HEK293T (cell line): ENCODE measurements at regions not wholly inside any gene's neighbourhood (a gene's known extent, or its start where the extent isn't known, plus 50 kb on each side); places are given as distances from the start of the nearest gene placed in this dataset.

Source experiments
- CTCF ChIA-PET: fragments of 350-600 bp; formaldehyde crosslinking; extraction: SDS; loops from one replicate; lab custom pipeline; 2021; ENCODE audit warnings: antibody characterized with exemption, inconsistent platforms; lab: Yijun Ruan, JAX
- POLR2A ChIA-PET: fragments of 350-600 bp; formaldehyde crosslinking; extraction: SDS; loops from one replicate; lab custom pipeline; 2020; ENCODE audit warnings: antibody characterized with exemption, inconsistent platforms; lab: Yijun Ruan, JAX
- DNase-seq: peaks from one replicate; pipeline ENCODE4 v3.0.0; 2012; ENCODE audit warnings: mixed read lengths; ENCODE audit errors: extremely low spot score
- ARNT ChIP-seq: fragments of 450-650 bp; IDR thresholded peaks from 2 replicates; pipeline ENCODE4 v1.6.1; 2017; ENCODE audit warnings: mild to moderate bottlenecking
- BHLHE40 ChIP-seq: fragments of 450-650 bp; IDR thresholded peaks from 2 replicates; pipeline ENCODE4 v1.6.1; 2016; ENCODE audit warnings: mild to moderate bottlenecking, moderate library complexity, borderline replicate concordance
- CTBP1 ChIP-seq: fragments of 450-650 bp; IDR thresholded peaks from 2 replicates; pipeline ENCODE4 v1.6.1; 2016; ENCODE audit warnings: borderline replicate concordance
- ELF4 ChIP-seq: fragments of 450-650 bp; IDR thresholded peaks from 2 replicates; pipeline ENCODE4 v1.6.1; 2017; ENCODE audit warnings: antibody characterized with exemption
- FOXA1 ChIP-seq: fragments of 450-650 bp; IDR thresholded peaks from 2 replicates; pipeline ENCODE4 v1.6.1; 2016; ENCODE audit warnings: mild to moderate bottlenecking
- FOXK2 ChIP-seq: fragments of 450-650 bp; IDR thresholded peaks from 2 replicates; pipeline ENCODE4 v1.6.1; 2016; ENCODE audit warnings: mild to moderate bottlenecking
- FOXM1 ChIP-seq: fragments of 450-650 bp; IDR thresholded peaks from 2 replicates; pipeline ENCODE4 v1.6.1; 2017; ENCODE audit warnings: mild to moderate bottlenecking, borderline replicate concordance
- HDGF ChIP-seq: fragments of 450-650 bp; IDR thresholded peaks from 2 replicates; pipeline ENCODE4 v1.6.1; 2017; ENCODE audit warnings: antibody characterized with exemption, borderline replicate concordance
- L3MBTL2 ChIP-seq: fragments of 450-650 bp; conservative IDR thresholded peaks from 2 replicates; pipeline ENCODE4 v1.6.1; 2016; ENCODE audit warnings: mild to moderate bottlenecking
- LEF1 ChIP-seq: fragments of 450-650 bp; IDR thresholded peaks from 2 replicates; pipeline ENCODE4 v1.6.1; 2017; ENCODE audit warnings: mild to moderate bottlenecking, borderline replicate concordance
- NFRKB ChIP-seq: fragments of 450-650 bp; IDR thresholded peaks from 2 replicates; pipeline ENCODE4 v1.6.1; 2016; ENCODE audit warnings: mild to moderate bottlenecking, moderate library complexity
- SP1 ChIP-seq: fragments of 450-650 bp; IDR thresholded peaks from 2 replicates; pipeline ENCODE4 v1.6.1; 2017
- SUZ12 ChIP-seq: fragments of 450-650 bp; IDR thresholded peaks from 2 replicates; pipeline ENCODE4 v1.6.1; 2016; ENCODE audit warnings: mild to moderate bottlenecking
- TARDBP ChIP-seq: fragments of 450-650 bp; IDR thresholded peaks from 2 replicates; pipeline ENCODE4 v1.6.1; 2016
- ZNF384 ChIP-seq: fragments of 450-650 bp; IDR thresholded peaks from 2 replicates; pipeline ENCODE4 v1.6.1; 2016
- TF ChIP-seq, protein P1 (sequence below): fragments of 450-650 bp; IDR thresholded peaks from 2 replicates; pipeline ENCODE4 v1.6.1; 2016

DNA sequence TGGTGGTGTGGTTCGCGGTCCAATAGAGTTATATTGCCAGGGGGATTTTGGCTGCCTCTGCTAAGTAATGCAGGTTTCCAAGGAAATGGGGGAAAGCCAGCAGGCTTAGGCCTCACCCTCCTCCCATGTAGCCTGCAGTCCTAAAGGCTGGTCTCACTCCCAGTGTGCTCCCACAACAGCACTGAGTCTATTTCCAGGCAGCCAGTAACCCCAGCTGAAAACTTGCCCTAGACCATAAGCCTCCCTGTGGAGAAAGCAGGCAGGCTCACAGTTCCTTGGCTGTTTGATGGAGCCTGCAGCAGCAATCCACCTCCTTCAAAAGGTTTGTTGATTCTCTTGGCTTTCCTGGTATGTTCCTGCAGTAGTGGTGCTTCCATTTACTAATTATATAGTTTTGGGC is 220.0 kb upstream of the ZNF804B start:
- DNase-seq, result no peak
- CTCF ChIA-PET, result no interaction called here
- POLR2A ChIA-PET, result no interaction called here
- TF ChIP-seq FOXK2 (no peak), ZNF384 (no peak), FOXM1 (no peak), LEF1 (no peak), ARNT (no peak), FOXA1 (no peak), BHLHE40 (no peak), HDGF (no peak), SP1 (no peak), ELF4 (no peak), L3MBTL2 (no peak)
- TF ChIP-seq, protein P1, sequence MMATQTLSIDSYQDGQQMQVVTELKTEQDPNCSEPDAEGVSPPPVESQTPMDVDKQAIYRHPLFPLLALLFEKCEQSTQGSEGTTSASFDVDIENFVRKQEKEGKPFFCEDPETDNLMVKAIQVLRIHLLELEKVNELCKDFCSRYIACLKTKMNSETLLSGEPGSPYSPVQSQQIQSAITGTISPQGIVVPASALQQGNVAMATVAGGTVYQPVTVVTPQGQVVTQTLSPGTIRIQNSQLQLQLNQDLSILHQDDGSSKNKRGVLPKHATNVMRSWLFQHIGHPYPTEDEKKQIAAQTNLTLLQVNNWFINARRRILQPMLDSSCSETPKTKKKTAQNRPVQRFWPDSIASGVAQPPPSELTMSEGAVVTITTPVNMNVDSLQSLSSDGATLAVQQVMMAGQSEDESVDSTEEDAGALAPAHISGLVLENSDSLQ, result no peak

DNA sequence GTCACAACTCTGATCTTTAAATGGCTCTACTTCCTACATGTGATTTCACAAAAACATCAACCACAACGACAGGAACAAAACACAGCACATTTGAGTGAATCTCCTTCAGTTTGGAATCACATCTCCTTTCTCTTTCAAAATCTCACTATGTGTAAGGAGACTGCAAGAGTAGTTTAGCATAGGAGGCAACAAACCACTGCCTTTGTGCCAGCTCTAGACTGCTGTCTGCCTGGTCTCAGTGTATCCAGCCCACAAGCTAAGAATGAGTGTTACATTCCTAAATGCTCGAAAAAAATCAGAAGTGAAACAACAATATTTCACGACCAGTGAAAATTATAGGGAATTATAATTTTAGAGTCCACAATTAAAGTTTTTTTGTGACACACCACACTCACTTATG is 217.0 kb upstream of the STEAP4 start:
- DNase-seq, result no peak
- CTCF ChIA-PET, result no interaction called here
- TF ChIP-seq, protein P1, result no peak
- TF ChIP-seq FOXM1, result no peak
- no peak for TF ChIP-seq ARNT
- TF ChIP-seq CTBP1, result no peak
- TF ChIP-seq TARDBP, result no peak
- no peak for TF ChIP-seq SUZ12
- POLR2A ChIA-PET, result no interaction called here

DNA sequence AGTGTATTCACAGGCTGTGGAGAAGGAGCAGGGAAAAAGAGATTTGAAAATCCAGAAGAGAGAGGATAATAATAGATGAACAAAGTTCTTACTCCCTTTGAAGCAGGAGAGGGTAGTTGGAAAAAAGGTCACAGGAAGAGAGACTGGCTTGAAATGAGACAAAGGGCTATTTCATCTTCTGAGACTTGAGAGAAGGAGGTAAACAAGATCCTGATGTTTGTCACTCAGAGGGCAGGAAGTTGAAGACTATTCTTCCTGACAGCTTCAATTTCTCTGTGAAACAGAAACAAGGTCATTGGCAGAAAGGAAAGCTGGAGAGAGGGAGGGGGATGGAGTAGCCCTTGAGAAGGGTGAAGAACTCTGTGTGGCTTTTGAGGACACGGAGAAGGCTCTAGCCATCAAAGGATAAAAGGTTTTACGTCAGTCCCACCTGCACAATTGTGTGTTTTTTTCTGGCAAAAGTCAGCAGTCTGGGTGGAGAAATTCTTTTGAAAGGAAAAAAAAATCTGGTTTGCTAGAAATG is 216.1 kb upstream of the STEAP4 start:
- CTCF ChIA-PET, result no interaction called here
- DNase-seq, result no peak
- no peak for TF ChIP-seq NFRKB
- no peak for TF ChIP-seq FOXA1
- no peak for TF ChIP-seq ZNF384
- no peak for TF ChIP-seq TARDBP
- TF ChIP-seq FOXM1, result no peak
- TF ChIP-seq L3MBTL2, result no peak
- POLR2A ChIA-PET, result no interaction called here

DNA sequence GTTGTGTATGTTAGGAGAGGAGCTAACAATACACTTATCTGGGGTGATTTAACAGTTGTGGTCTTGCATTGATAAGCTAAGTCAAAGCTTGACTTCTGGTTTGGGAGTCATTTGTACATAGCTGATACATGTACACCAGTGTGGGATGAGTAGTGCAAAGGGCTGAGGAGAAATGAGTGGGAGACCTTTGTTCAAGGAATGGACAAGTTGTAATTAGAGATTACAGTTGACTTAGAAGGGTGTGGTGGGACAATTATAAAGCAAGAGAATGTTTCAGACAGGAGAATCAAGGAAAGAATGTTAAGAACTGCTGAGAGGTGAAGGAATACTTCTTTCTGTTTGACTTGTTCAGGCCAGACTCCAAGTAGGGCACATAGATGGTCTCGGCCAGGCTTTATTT is 209.7 kb upstream of the STEAP4 start:
- POLR2A ChIA-PET, result no interaction called here

DNA sequence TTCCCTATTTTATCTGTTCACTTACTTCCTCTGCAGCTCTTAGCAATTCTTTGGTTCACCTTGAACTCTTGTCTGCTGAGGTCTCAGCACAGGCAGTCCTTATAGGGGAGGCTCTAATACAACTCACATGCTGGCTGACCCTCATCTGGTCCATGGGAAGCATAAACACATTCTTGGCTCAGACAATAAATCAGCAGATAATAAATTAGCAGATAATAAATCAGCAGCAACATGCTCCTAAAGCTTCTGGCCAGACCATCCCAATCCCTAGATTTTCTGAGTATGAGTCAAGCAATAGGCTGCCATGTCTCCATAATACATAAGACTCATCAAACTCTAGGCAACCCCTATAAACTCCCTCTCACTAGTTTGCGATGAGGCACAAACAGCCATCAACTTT is 208.6 kb upstream of the STEAP4 start:
- ChIA-PET POLR2A (no interaction called here), CTCF (no interaction called here)
- DNase-seq, result no peak
- TF ChIP-seq, protein P1, result no peak
- TF ChIP-seq CTBP1, result no peak
- no peak for TF ChIP-seq L3MBTL2
- no peak for TF ChIP-seq FOXM1
- no peak for TF ChIP-seq HDGF
- TF ChIP-seq ARNT, result no peak
- TF ChIP-seq SP1, result no peak
- no peak for TF ChIP-seq ZNF384
- TF ChIP-seq TARDBP, result no peak
- TF ChIP-seq SUZ12, result no peak
- TF ChIP-seq NFRKB, result no peak
- TF ChIP-seq BHLHE40, result no peak
- no peak for TF ChIP-seq FOXA1
- TF ChIP-seq FOXK2, result no peak
- TF ChIP-seq LEF1, result no peak
- no peak for TF ChIP-seq ELF4

More for the DNA sequence above, 209.7 kb upstream of the STEAP4 start:
- TF ChIP-seq LEF1 (no peak), FOXA1 (no peak), CTBP1 (no peak), HDGF (no peak), FOXM1 (no peak), NFRKB (no peak), SUZ12 (no peak), L3MBTL2 (no peak), ELF4 (no peak), FOXK2 (no peak)
- TF ChIP-seq, protein P1, result no peak
- CTCF ChIA-PET, result interaction anchor here (0.6 kb wide), 1 partner anchor 1565 kb away, joined by 4 read pairs; no protein-coding TSS in a partner anchor
- no peak for DNase-seq

DNA sequence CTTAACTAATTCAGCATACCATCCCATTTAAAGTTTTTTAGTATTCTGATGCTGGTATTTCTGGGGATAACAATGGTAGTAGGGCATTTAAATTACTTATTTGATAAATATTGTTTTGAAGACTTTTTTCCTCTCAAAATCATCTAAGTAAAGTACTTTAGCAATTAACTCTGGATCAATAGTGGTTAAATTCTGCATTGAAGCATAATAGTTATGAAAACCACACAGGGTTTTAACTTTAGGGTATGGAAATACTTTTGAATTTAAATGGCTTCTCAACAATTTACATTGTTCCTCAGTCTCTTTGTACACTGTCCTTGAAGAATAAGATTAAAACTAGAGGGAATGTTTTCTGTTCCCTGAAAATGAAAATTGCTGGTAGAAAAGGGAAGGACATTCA is 202.6 kb upstream of the STEAP4 start:
- ChIA-PET POLR2A (no interaction called here), CTCF (no interaction called here)
- no peak for TF ChIP-seq ZNF384
- no peak for TF ChIP-seq BHLHE40
- TF ChIP-seq FOXK2, result no peak
- no peak for TF ChIP-seq SUZ12
- TF ChIP-seq ARNT, result no peak
- TF ChIP-seq SP1, result no peak
- TF ChIP-seq, protein P1, result no peak
- TF ChIP-seq ELF4, result no peak
- TF ChIP-seq HDGF, result no peak
- TF ChIP-seq FOXM1, result no peak
- no peak for TF ChIP-seq CTBP1
- no peak for TF ChIP-seq L3MBTL2
- no peak for TF ChIP-seq FOXA1
- no peak for TF ChIP-seq LEF1
- TF ChIP-seq NFRKB, result no peak
- no peak for DNase-seq
